GM12873 (cell line): ENCODE measurements at regions not wholly inside any gene's neighbourhood (a gene's known extent, or its start where the extent isn't known, plus 50 kb on each side); places are given as distances from the start of the nearest gene placed in this dataset.

ENCODE experiments used
- TF ChIP-seq, protein P1 (sequence below): IDR thresholded peaks from 2 replicates; pipeline ENCODE4 v1.5.1; 2012; ENCODE audit warnings: low read depth, mild to moderate bottlenecking, moderate library complexity, low read length, control low read depth; ENCODE audit not compliant: insufficient read depth; ENCODE audit errors: missing control alignments

DNA sequence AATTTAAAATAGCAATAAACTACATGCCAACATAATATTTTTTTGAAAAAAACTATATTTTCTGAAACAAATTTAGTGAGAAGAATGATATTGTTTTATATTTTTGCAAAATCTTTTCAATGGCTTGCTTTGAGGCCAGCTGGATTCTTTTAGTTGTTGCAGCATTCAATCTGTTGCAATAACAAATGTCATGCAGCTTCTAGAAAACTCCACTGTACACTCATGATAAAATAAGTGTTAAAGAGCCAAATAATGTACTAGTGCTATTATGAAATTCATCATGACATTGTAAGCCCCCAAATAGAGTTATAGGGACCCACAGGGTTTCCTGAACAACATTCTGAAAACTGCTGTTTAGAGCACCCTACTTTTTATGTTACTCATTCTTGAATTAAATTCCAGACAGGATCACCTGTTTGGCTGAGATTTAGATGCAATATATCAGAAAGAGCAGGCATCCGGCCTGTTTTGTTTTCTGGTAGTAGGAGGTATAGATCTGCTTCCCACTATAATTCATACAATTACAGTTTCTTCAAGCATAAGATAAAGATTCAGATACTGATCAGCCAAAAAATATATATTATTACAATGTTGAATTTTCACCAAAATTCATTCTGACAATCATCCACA is 703.0 kb upstream of the ZNF385D start:
- TF ChIP-seq, protein P1, sequence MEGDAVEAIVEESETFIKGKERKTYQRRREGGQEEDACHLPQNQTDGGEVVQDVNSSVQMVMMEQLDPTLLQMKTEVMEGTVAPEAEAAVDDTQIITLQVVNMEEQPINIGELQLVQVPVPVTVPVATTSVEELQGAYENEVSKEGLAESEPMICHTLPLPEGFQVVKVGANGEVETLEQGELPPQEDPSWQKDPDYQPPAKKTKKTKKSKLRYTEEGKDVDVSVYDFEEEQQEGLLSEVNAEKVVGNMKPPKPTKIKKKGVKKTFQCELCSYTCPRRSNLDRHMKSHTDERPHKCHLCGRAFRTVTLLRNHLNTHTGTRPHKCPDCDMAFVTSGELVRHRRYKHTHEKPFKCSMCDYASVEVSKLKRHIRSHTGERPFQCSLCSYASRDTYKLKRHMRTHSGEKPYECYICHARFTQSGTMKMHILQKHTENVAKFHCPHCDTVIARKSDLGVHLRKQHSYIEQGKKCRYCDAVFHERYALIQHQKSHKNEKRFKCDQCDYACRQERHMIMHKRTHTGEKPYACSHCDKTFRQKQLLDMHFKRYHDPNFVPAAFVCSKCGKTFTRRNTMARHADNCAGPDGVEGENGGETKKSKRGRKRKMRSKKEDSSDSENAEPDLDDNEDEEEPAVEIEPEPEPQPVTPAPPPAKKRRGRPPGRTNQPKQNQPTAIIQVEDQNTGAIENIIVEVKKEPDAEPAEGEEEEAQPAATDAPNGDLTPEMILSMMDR, result no peak

DNA sequence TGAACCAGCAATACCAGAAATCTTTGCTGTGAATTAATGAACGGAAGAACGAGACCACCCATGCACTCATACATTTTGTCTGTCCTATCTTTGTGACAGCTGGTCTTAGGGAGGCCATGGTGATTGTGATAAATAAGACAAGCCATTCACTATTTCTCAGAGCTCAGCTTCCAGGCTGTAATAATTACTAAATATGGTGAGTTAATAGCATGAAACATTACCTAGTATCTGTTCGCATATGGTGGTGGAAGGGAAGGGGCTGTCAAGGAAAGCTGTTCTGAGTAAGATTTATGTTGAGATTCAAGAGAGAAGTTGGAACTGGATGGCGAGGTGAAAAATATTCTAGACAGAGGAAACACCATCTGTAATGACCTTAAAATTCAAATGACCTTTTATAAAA is 719.0 kb upstream of the ZNF385D start:
- TF ChIP-seq, protein P1, result no peak

DNA sequence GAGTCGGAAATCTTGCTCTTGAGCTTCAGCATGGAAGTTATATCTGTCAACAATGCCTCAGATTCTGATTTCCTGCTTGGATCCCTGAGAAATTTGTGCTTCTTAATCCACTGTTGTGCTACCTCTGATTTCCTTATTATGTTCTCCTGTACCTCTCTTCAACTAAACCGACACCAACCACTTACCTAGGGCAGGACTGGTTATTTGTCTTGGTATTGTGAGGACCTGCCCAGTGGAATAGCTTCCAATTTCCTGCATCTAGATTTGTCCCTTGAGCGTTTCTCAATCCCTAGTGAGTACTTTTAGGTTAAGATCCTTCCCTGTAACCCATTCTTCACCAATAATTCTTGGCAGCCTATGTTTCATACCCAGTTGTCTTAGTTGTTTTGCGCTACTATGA is 720.5 kb upstream of the ZNF385D start:
- TF ChIP-seq, protein P1, result no peak

DNA sequence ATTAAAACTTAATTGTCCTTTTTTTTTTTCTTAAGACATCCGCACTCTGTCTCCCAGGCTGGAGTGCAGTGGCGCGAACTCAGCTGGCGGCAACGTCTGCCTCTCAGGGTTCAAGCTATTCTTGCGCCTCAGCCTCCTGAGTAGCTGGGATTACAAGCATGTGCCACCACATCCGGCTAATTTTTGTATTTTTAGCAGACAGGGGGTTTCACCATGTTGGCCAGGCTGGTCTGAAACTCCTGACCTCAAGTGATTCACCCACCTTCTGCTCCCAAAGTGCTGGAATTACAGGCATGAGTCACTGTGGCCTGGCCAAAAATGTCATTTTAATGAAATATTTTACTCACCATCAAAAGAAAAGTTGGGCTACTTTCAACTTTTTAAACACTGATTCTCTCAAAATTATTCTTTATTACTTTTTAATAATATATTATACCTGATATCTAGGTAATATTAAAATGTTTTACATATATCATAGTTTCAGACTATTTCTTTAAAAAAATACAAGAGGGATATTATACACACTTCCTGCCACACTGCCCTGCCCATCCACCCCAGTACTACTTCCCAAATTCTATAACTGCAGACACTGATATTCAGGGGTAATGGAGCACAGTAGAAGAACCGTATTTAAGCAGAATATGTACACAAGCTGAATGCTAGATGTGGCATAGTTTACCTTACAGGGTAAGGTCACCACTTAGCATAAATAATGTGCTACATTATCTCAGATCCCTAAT is 723.9 kb upstream of the ZNF385D start:
- TF ChIP-seq, protein P1, result no peak

DNA sequence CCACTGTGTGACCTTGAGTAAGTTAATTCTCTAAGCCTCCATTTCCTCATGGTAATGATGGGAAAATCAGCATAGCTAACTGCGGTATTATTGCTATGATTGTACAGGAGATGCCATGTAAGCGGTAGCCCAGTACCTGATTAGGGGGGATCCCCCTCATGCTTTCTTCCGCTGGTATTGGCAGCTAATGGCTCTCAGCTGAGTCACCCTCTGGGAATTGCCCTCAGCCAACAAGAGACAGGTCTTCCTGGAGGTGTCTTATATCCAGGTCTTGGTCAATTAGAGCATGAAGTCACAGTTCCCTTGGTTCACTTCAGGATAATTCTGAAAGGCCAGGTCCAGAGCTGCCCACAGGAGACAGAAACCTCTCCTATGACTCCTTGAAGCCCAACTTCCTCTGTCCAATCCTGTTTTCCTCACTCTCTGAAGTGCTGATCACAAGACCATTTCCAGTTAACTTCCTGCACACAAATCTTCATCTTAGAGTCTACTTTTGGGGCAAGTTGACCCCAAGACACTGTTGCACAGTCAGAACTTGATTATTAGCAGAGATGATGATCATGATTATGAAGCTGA is 724.7 kb upstream of the ZNF385D start:
- TF ChIP-seq, protein P1, result no peak

DNA sequence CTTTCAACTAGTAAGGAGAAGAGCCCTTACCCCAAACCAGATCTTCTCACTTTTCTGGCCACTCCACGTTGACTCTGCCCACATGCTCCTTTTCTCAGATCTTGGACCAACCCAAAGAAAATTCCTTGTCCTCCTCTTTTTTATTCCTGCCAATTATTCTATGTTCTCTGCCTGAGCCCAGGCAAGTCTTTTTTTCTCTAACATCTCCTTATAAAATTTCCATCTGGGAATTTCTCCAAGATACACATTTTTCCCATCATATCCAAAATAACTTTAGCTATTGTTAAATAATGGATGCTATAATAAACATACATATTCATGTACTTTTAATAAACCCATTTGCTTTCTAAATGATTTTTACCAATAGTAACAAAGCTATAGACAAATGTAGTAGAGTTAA is 726.0 kb upstream of the ZNF385D start:
- TF ChIP-seq, protein P1, result no peak

DNA sequence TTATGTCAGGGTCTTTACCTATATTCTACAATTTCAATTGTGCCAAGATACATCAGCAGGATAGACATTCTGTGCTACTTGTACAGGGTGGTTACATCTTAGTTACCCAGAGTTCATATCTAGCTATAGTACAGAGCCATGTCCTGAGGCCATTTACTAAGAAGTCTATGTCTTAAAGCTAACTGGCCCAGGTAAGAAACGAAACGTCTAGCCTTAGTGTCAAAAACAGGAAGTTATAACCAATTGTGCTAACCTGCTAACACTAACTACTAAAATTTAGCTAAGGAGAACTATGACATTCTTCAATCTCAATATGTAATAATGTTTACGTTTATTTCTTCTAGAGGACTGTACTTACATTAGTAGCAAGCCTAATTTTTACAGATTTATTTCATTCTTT is 717.2 kb upstream of the UBE2E2 start:
- TF ChIP-seq, protein P1, result no peak
